H1 (cell line): ENCODE measurements at regions not wholly inside any gene's neighbourhood (a gene's known extent, or its start where the extent isn't known, plus 50 kb on each side); places are given as distances from the start of the nearest gene placed in this dataset.

Experiments used
- CTCF ChIA-PET: fragments of 300-600 bp; sonication (Branson Sonifier 250); formaldehyde crosslinking; loops from one replicate; lab custom pipeline; 2021; ENCODE audit not compliant: partially characterized antibody; lab: Charles Lee
- POLR2A ChIA-PET: fragments of 300-600 bp; sonication (Branson Sonifier 250); formaldehyde crosslinking; loops from one replicate; lab custom pipeline; 2021; ENCODE audit warnings: inconsistent platforms; ENCODE audit not compliant: partially characterized antibody; lab: Charles Lee
- DNase-seq, 2 experiments: peaks; one replicate each; pipeline versions ENCODE4 v3.0.0 to v3.0.0-alpha.2; 2010 to 2022; ENCODE audit warnings: low spot score in 2 of 2, low read depth in 1 of 2, mixed read lengths in 1 of 2
- FAIRE-seq: peaks from 2 replicates; lab custom pipeline; 2011; peaks lifted over from hg19 to GRCh38; lab: Jason Lieb, UNC
- H2AFZ ChIP-seq: 2 replicates; pipeline ENCODE4 v1.8.1; 2012; ENCODE audit warnings: low read length, inconsistent platforms
- H2AK5ac ChIP-seq: 2 replicates; pipeline ENCODE4 v1.6.1; 2013; ENCODE audit warnings: low read depth, low read length
- H2BK120ac ChIP-seq: replicated peaks from 2 replicates; pipeline ENCODE3; 2013; ENCODE audit warnings: low read depth, low read length, inconsistent platforms
- H2BK12ac ChIP-seq: 2 replicates; pipeline ENCODE4 v1.6.1; 2013; ENCODE audit warnings: low read depth, low read length
- H2BK15ac ChIP-seq: 2 replicates; pipeline ENCODE4 v1.6.1; 2013; ENCODE audit warnings: low read length
- H2BK20ac ChIP-seq: 2 replicates; pipeline ENCODE4 v1.6.1; 2013; ENCODE audit warnings: low read length
- H2BK5ac ChIP-seq: 2 replicates; pipeline ENCODE4 v1.6.1; 2013; ENCODE audit warnings: low read depth, low read length
- H3K14ac ChIP-seq: 2 replicates; pipeline ENCODE4 v1.6.1; 2013; ENCODE audit warnings: inconsistent platforms; ENCODE audit not compliant: insufficient read length
- H3K18ac ChIP-seq: 2 replicates; pipeline ENCODE4 v1.6.1; 2013; ENCODE audit warnings: low read length; ENCODE audit errors: extremely low read depth
- H3K23ac ChIP-seq: 2 replicates; pipeline ENCODE4 v1.6.1; 2013; ENCODE audit warnings: inconsistent platforms; ENCODE audit not compliant: insufficient read length
- H3K23me2 ChIP-seq: 2 replicates; pipeline ENCODE4 v1.6.1; 2013; ENCODE audit warnings: low read depth, low read length
- H3K27ac ChIP-seq: 2 replicates; pipeline ENCODE4 v1.6.1; 2011; ENCODE audit warnings: low read depth, low read length, inconsistent platforms
- H3K27me3 ChIP-seq, 4 experiments: replicated peaks in 1 of 4; 1 replicate in 1 of 4; 2 replicates in 3 of 4; pipeline versions ENCODE4 v1.6.1 to v1.8.1; 2011 to 2013; ENCODE audit warnings: low read length in 3 of 4, mild to moderate bottlenecking in 3 of 4, inconsistent platforms in 2 of 4, mixed read lengths in 2 of 4, moderate library complexity in 1 of 4; ENCODE audit not compliant: control insufficient read depth in 3 of 4, insufficient read depth in 3 of 4; ENCODE audit errors: extremely low read depth in 1 of 4
- H3K36me3 ChIP-seq, 4 experiments: 2 replicates each; pipeline versions ENCODE4 v1.6.1 to v1.8.1; 2011 to 2013; ENCODE audit warnings: mild to moderate bottlenecking in 4 of 4, low read length in 3 of 4, moderate library complexity in 2 of 4, control low read depth in 1 of 4, inconsistent platforms in 1 of 4; ENCODE audit not compliant: insufficient read depth in 4 of 4, control insufficient read depth in 2 of 4
- H3K4ac ChIP-seq: replicated peaks from 2 replicates; pipeline ENCODE3; 2013; ENCODE audit warnings: low read length, low read depth, mixed read lengths, inconsistent platforms; ENCODE audit not compliant: insufficient read length
- H3K4me1 ChIP-seq, 4 experiments: replicated peaks in 1 of 4; 1 replicate in 1 of 4; 2 replicates in 3 of 4; pipeline versions ENCODE4 v1.6.1 to v1.8.1; 2011 to 2013; ENCODE audit warnings: low read length in 3 of 4, inconsistent platforms in 2 of 4, mixed read lengths in 1 of 4; ENCODE audit not compliant: insufficient read depth in 4 of 4, control insufficient read depth in 3 of 4
- H3K4me2 ChIP-seq, 2 experiments: 2 replicates each; pipeline versions ENCODE4 v1.6.1 to v1.8.1; 2011 to 2013; ENCODE audit warnings: low read depth in 2 of 2, low read length in 2 of 2, control low read depth in 1 of 2, inconsistent platforms in 1 of 2, mild to moderate bottlenecking in 1 of 2; ENCODE audit not compliant: insufficient read depth in 1 of 2
- H3K4me3 ChIP-seq, 4 experiments: fragments of 200-600, 300-600 bp in 1 of 4; sonication (generic), shearing (Covaris generic), sonication (Bioruptor Twin) in 1 of 4; 2 replicates each; pipeline versions ENCODE4 v1.5.1 to v1.8.1; 2011 to 2016; ENCODE audit warnings: low read length in 4 of 4, low read depth in 3 of 4, control low read depth in 2 of 4, inconsistent platforms in 2 of 4, mild to moderate bottlenecking in 2 of 4, mixed read lengths in 1 of 4, moderate library complexity in 1 of 4; ENCODE audit not compliant: insufficient read depth in 2 of 4; ENCODE audit errors: extremely low read depth in 1 of 4
- H3K56ac ChIP-seq: replicated peaks from 2 replicates; pipeline ENCODE3; 2013; ENCODE audit warnings: low read depth, mild to moderate bottlenecking, mixed read lengths, low read length, inconsistent platforms; ENCODE audit not compliant: insufficient read length
- H3K79me1 ChIP-seq: 2 replicates; pipeline ENCODE4 v1.6.1; 2013; ENCODE audit warnings: low read depth, low read length, control low read depth
- H3K79me2 ChIP-seq, 2 experiments: 2 replicates each; pipeline versions ENCODE4 v1.6.1 to v1.8.1; 2012 to 2013; ENCODE audit warnings: low read length in 2 of 2, mild to moderate bottlenecking in 2 of 2, inconsistent platforms in 1 of 2; ENCODE audit not compliant: insufficient read depth in 2 of 2, control insufficient read depth in 1 of 2
- H3K9ac ChIP-seq, 4 experiments: replicated peaks in 1 of 4; 1 replicate in 1 of 4; 2 replicates in 3 of 4; pipeline versions ENCODE4 v1.6.1 to v1.8.1; 2011 to 2013; ENCODE audit warnings: low read depth in 3 of 4, low read length in 3 of 4, control low read depth in 2 of 4, mild to moderate bottlenecking in 2 of 4, moderate library complexity in 2 of 4, inconsistent platforms in 1 of 4; ENCODE audit errors: extremely low read depth in 1 of 4
- H3K9me3 ChIP-seq, 2 experiments: 2 replicates each; pipeline versions ENCODE4 v1.6.1 to v1.8.1; 2012 to 2013; ENCODE audit warnings: mild to moderate bottlenecking in 2 of 2, moderate library complexity in 2 of 2, control low read depth in 1 of 2, inconsistent platforms in 1 of 2, low read depth in 1 of 2, low read length in 1 of 2, mixed read lengths in 1 of 2; ENCODE audit not compliant: insufficient read depth in 2 of 2
- H4K20me1 ChIP-seq, 2 experiments: replicated peaks in 1 of 2; 2 replicates each; pipeline versions ENCODE3 to v1.8.1; 2011 to 2013; ENCODE audit warnings: inconsistent platforms in 2 of 2, low read length in 2 of 2, mild to moderate bottlenecking in 1 of 2; ENCODE audit not compliant: insufficient read depth in 2 of 2, control insufficient read depth in 1 of 2
- H4K5ac ChIP-seq: 2 replicates; pipeline ENCODE4 v1.6.1; 2013; ENCODE audit warnings: low read length, low read depth, mixed read lengths, inconsistent platforms; ENCODE audit not compliant: insufficient read length
- H4K8ac ChIP-seq: 2 replicates; pipeline ENCODE4 v1.8.0; 2013; ENCODE audit warnings: mild to moderate bottlenecking, moderate library complexity, low read length, inconsistent platforms; ENCODE audit not compliant: insufficient read depth; ENCODE audit errors: extremely low read depth
- H4K91ac ChIP-seq: replicated peaks from 2 replicates; pipeline ENCODE3; 2013; ENCODE audit warnings: low read length, mixed read lengths, inconsistent platforms; ENCODE audit not compliant: insufficient read length
- KDM1A ChIP-seq: fragments of 200-600, 300-600 bp; sonication (generic); IDR thresholded peaks from 2 replicates; pipeline ENCODE4 v1.7.1; 2016; ENCODE audit warnings: mild to moderate bottlenecking, low read length, borderline replicate concordance
- NANOG ChIP-seq: IDR thresholded peaks from 2 replicates; pipeline ENCODE4 v1.6.1; 2011; ENCODE audit warnings: low read length, low read depth, mild to moderate bottlenecking, inconsistent platforms; ENCODE audit not compliant: insufficient read depth, poor library complexity, severe bottlenecking
- POLR2A ChIP-seq, 2 experiments: IDR thresholded peaks; 1 replicate in 1 of 2; 2 replicates in 1 of 2; pipeline ENCODE4 v1.6.1; 2011; ENCODE audit warnings: low read depth in 2 of 2, low read length in 2 of 2, mild to moderate bottlenecking in 2 of 2; ENCODE audit errors: control extremely low read depth in 1 of 2
- TAF1 ChIP-seq: IDR thresholded peaks from 2 replicates; pipeline ENCODE4 v1.6.1; 2011; ENCODE audit warnings: mild to moderate bottlenecking, low read depth, low read length

GRCh38 chr2:228949831-228950230 lies 321.3 kb downstream of the PID1 start:
- no peak overlapping the region for H3K4me2 ChIP-seq

More at GRCh38 chr2:228949831-228950230, 321.3 kb downstream of the PID1 start:
- H3K79me1 ChIP-seq, result no peaks in the 10 kb centered on the region
- no peak overlapping the region for H2BK120ac ChIP-seq
- H3K9ac ChIP-seq, result no peak overlapping the region
- no peak for TF ChIP-seq POLR2A (IDR thresholded peaks at IDR 0.05; ENCODE audit: control extremely low read depth in 1 of 2, low read depth in 2 of 2, low read length in 2 of 2)
- TF ChIP-seq TAF1, result no peak
- no peak for TF ChIP-seq KDM1A
- TF ChIP-seq NANOG, result no peak
- TF ChIP-seq, all 59 proteins: peak for 0
- no peak overlapping the region for H4K5ac ChIP-seq
- H3K27me3 ChIP-seq, result no peaks in the 10 kb centered on the region
- no peaks in the 10 kb centered on the region for H3K4me1 ChIP-seq
- no peaks in the 10 kb centered on the region for H3K36me3 ChIP-seq
- FAIRE-seq (no peak), DNase-seq (no peak)
- H2BK15ac ChIP-seq, result no peak overlapping the region
- no peak overlapping the region for H3K23ac ChIP-seq
- ChIA-PET POLR2A (no interaction called here), CTCF (no interaction called here)
- H2BK20ac ChIP-seq, result no peak overlapping the region
- H2AK5ac ChIP-seq, result no peak overlapping the region
- H3K79me2 ChIP-seq, result no peaks in the 10 kb centered on the region
- H2AFZ ChIP-seq, result no peak overlapping the region
- H2BK12ac ChIP-seq, result no peak overlapping the region
- no peak overlapping the region for H3K4ac ChIP-seq
- H3K14ac ChIP-seq, result no peak overlapping the region
- no peak overlapping the region for H3K18ac ChIP-seq
- H4K20me1 ChIP-seq, result no peaks in the 10 kb centered on the region
- no peak overlapping the region for H2BK5ac ChIP-seq
- H4K8ac ChIP-seq, result no peak overlapping the region
- H3K23me2 ChIP-seq, result no peaks in the 10 kb centered on the region
- no peak overlapping the region for H3K27ac ChIP-seq
- no peak overlapping the region for H3K4me3 ChIP-seq
- H4K91ac ChIP-seq, result no peak overlapping the region
- no peak overlapping the region for H3K56ac ChIP-seq
- H3K9me3 ChIP-seq, result no peaks in the 10 kb centered on the region
